Smooth muscle cell (in vitro differentiated cells): ENCODE measurements at regions not wholly inside any gene's neighbourhood (a gene's known extent, or its start where the extent isn't known, plus 50 kb on each side); places are given as distances from the start of the nearest gene placed in this dataset.

Experiments used
- DNase-seq: peaks from one replicate; lab custom pipeline; 2025; ENCODE audit not compliant: unreplicated experiment; lab: John Stamatoyannopoulos, UW
- H2AFZ ChIP-seq: fragments of 200-600 bp; sonication (generic); 2 replicates; pipeline ENCODE4 v1.6.0; 2016; ENCODE audit warnings: antibody characterized with exemption, low read depth, mild to moderate bottlenecking
- H3F3A ChIP-seq: fragments of 200-600 bp; sonication (generic); 2 replicates; pipeline ENCODE4 v1.6.0; 2017; ENCODE audit warnings: antibody characterized with exemption, low read depth
- H3K27ac ChIP-seq: fragments of 200-600 bp; sonication (generic); 2 replicates; pipeline ENCODE4 v1.5.1; 2016; ENCODE audit warnings: low read depth, mild to moderate bottlenecking
- H3K27me3 ChIP-seq: fragments of 200-600 bp; sonication (generic); 2 replicates; pipeline ENCODE4 v1.6.1; 2016; ENCODE audit warnings: low read depth, mild to moderate bottlenecking
- H3K36me3 ChIP-seq: fragments of 200-600 bp; sonication (generic); 2 replicates; pipeline ENCODE4 v1.5.1; 2016; ENCODE audit warnings: low read depth
- H3K4me1 ChIP-seq: fragments of 200-600 bp; sonication (generic); 2 replicates; pipeline ENCODE4 v1.5.1; 2016; ENCODE audit warnings: low read depth
- H3K4me2 ChIP-seq: fragments of 200-600 bp; sonication (generic); 2 replicates; pipeline ENCODE4 v1.6.0; 2016; ENCODE audit warnings: mild to moderate bottlenecking
- H3K4me3 ChIP-seq: fragments of 200-600 bp; sonication (generic); 2 replicates; pipeline ENCODE4 v1.5.1; 2016; ENCODE audit warnings: mild to moderate bottlenecking
- H3K79me2 ChIP-seq: fragments of 200-600 bp; sonication (generic); 2 replicates; pipeline ENCODE4 v1.6.0; 2016; ENCODE audit warnings: low read depth, mild to moderate bottlenecking
- H3K9ac ChIP-seq: fragments of 200-600 bp; sonication (generic); 2 replicates; pipeline ENCODE4 v1.6.0; 2016; ENCODE audit warnings: low read depth
- H3K9me3 ChIP-seq: fragments of 200-600 bp; sonication (generic); replicated peaks from 2 replicates; pipeline ENCODE4 v1.5.1; 2016; ENCODE audit warnings: low read depth
- H4K20me1 ChIP-seq: fragments of 200-600 bp; sonication (generic); 2 replicates; pipeline ENCODE4 v1.6.0; 2016; ENCODE audit warnings: low read depth
- CTCF ChIP-seq: fragments of 200-600 bp; sonication (generic); IDR thresholded peaks from 2 replicates; pipeline ENCODE4 v1.5.1; 2017; ENCODE audit warnings: borderline replicate concordance, mild to moderate bottlenecking, antibody characterized with exemption; ENCODE audit not compliant: insufficient read depth, poor library complexity, severe bottlenecking
- WGBS: methylation state at CpG from one replicate; pipeline ENCODE4 v1.1.7; 2016; ENCODE audit warnings: low lambda C conversion rate; 5-methylcytosine and 5-hydroxymethylcytosine counted together

- H2AFZ ChIP-seq, result no peak overlapping the region
- H3K36me3 ChIP-seq, result no peaks in the 10 kb centered on the region
- no peaks in the 10 kb centered on the region for H4K20me1 ChIP-seq
- WGBS, result 62% methylated on average over 2 of the region's 2 CpGs
- H3F3A ChIP-seq, result no peaks in the 10 kb centered on the region
- no peaks in the 10 kb centered on the region for H3K79me2 ChIP-seq
- no peak overlapping the region for H3K4me3 ChIP-seq
- no peak overlapping the region for H3K27ac ChIP-seq
- no peaks in the 10 kb centered on the region for H3K9me3 ChIP-seq
- H3K4me2 ChIP-seq, result peak overlapping the region; percentile 60
- no peak for TF ChIP-seq CTCF
- H3K27me3 ChIP-seq, result no peaks in the 10 kb centered on the region
- DNase-seq, result no peak
- H3K4me1 ChIP-seq, result peaks cover 9% of the 10 kb centered on the region
- H3K9ac ChIP-seq, result no peak overlapping the region
Measured at GRCh38 chr2:103174711-103175110, 412.9 kb downstream of the TMEM182 start.

- H3K79me2 ChIP-seq, result no peaks in the 10 kb centered on the region
- no peak for DNase-seq
- H3K4me1 ChIP-seq, result peaks cover 9% of the 10 kb centered on the region
- H3K27me3 ChIP-seq, result no peaks in the 10 kb centered on the region
- no peaks in the 10 kb centered on the region for H3F3A ChIP-seq
- H3K27ac ChIP-seq, result no peak overlapping the region
- H3K9me3 ChIP-seq, result no peaks in the 10 kb centered on the region
- H2AFZ ChIP-seq, result no peak overlapping the region
- no peaks in the 10 kb centered on the region for H3K36me3 ChIP-seq
- no peak overlapping the region for H3K4me2 ChIP-seq
- no peak for TF ChIP-seq CTCF
- H3K9ac ChIP-seq, result no peak overlapping the region
- no peaks in the 10 kb centered on the region for H4K20me1 ChIP-seq
- no peak overlapping the region for H3K4me3 ChIP-seq
- WGBS, result 89% methylated on average over 15 of the region's 15 CpGs
Measured at GRCh38 chr2:103176294-103176915, 414.6 kb downstream of the TMEM182 start.

GRCh38 chr2:103179798-103180197 is 418.0 kb downstream of the TMEM182 start:
- Histone ChIP-seq H3K4me1 (peaks cover 9% of the 10 kb centered on the region), H4K20me1 (no peaks in the 10 kb centered on the region), H3K4me3 (no peak overlapping the region), H3K4me2 (no peak overlapping the region), H3K27me3 (no peaks in the 10 kb centered on the region), H3K9me3 (no peaks in the 10 kb centered on the region), H3K36me3 (no peaks in the 10 kb centered on the region), H3K27ac (no peak overlapping the region), H2AFZ (no peak overlapping the region), H3K9ac (no peak overlapping the region), H3F3A (no peaks in the 10 kb centered on the region), H3K79me2 (no peaks in the 10 kb centered on the region)
- TF ChIP-seq CTCF, result no peak
- 78% methylated on average over 3 of the region's 3 CpGs for WGBS
- no peak for DNase-seq

GRCh38 chr2:103183061-103183460 is 421.2 kb downstream of the TMEM182 start:
- Histone ChIP-seq H4K20me1 (no peaks in the 10 kb centered on the region), H3K9ac (no peak overlapping the region), H3K4me3 (no peak overlapping the region), H3K9me3 (no peaks in the 10 kb centered on the region), H3K27me3 (no peaks in the 10 kb centered on the region), H3K27ac (no peak overlapping the region), H3K79me2 (no peaks in the 10 kb centered on the region), H2AFZ (no peak overlapping the region), H3K36me3 (no peaks in the 10 kb centered on the region), H3F3A (no peaks in the 10 kb centered on the region), H3K4me2 (no peak overlapping the region), H3K4me1 (no peaks in the 10 kb centered on the region)
- no peak for DNase-seq
- TF ChIP-seq CTCF, result peak; percentile 27
- WGBS, result 73% methylated on average over 1 of the region's 1 CpG
